HEK293 (cell line): ENCODE measurements at regions not wholly inside any gene's neighbourhood (a gene's known extent, or its start where the extent isn't known, plus 50 kb on each side); places are given as distances from the start of the nearest gene placed in this dataset.

Experiments
- AEBP2 ChIP-seq: fragments of 450-650 bp; formaldehyde crosslinking; IDR thresholded peaks from 2 replicates; pipeline ENCODE4 v1.5.1; 2016; ENCODE audit warnings: missing biosample characterization, missing genetic modification characterization, borderline replicate concordance
- EGR2 ChIP-seq: fragments of 450-650 bp; formaldehyde crosslinking; IDR thresholded peaks from 2 replicates; pipeline ENCODE4 v1.5.1; 2016; ENCODE audit warnings: low read depth, missing biosample characterization, missing genetic modification characterization
- ELK4 ChIP-seq: IDR thresholded peaks from 2 replicates; pipeline ENCODE4 v1.6.1; 2011; ENCODE audit warnings: mild to moderate bottlenecking, low read depth, low read length, borderline replicate concordance
- FEZF1 ChIP-seq: fragments of 450-650 bp; formaldehyde crosslinking; IDR thresholded peaks from 2 replicates; pipeline ENCODE4 v1.5.1; 2016; ENCODE audit warnings: missing biosample characterization, missing genetic modification characterization
- KLF9 ChIP-seq: fragments of 450-650 bp; formaldehyde crosslinking; IDR thresholded peaks from 2 replicates; pipeline ENCODE4 v1.5.1; 2016; ENCODE audit warnings: missing biosample characterization, missing genetic modification characterization, low read depth
- PRDM10 ChIP-seq: fragments of 450-650 bp; formaldehyde crosslinking; IDR thresholded peaks from 2 replicates; pipeline ENCODE4 v1.5.1; 2016; ENCODE audit warnings: missing biosample characterization, missing genetic modification characterization
- SP2 ChIP-seq: fragments of 450-650 bp; formaldehyde crosslinking; IDR thresholded peaks from 2 replicates; pipeline ENCODE4 v1.5.1; 2016; ENCODE audit warnings: missing biosample characterization, missing genetic modification characterization
- TSHZ1 ChIP-seq: fragments of 450-650 bp; formaldehyde crosslinking; IDR thresholded peaks from 2 replicates; pipeline ENCODE4 v1.5.1; 2016; ENCODE audit warnings: missing biosample characterization, missing genetic modification characterization, borderline replicate concordance
- ZBTB44 ChIP-seq: fragments of 450-650 bp; IDR thresholded peaks from 2 replicates; pipeline ENCODE4 v1.5.1; 2018; ENCODE audit warnings: missing biosample characterization, mild to moderate bottlenecking, missing genetic modification characterization
- ZBTB7A ChIP-seq: fragments of 450-650 bp; formaldehyde crosslinking; IDR thresholded peaks from 2 replicates; pipeline ENCODE4 v1.5.1; 2016; ENCODE audit warnings: low read depth, missing biosample characterization, missing genetic modification characterization
- ZNF121 ChIP-seq: fragments of 450-650 bp; formaldehyde crosslinking; IDR thresholded peaks from 2 replicates; pipeline ENCODE4 v1.5.1; 2016; ENCODE audit warnings: missing biosample characterization, missing genetic modification characterization
- ZNF202 ChIP-seq: fragments of 450-650 bp; formaldehyde crosslinking; IDR thresholded peaks from 2 replicates; pipeline ENCODE4 v1.5.1; 2016; ENCODE audit warnings: missing biosample characterization, missing genetic modification characterization, borderline replicate concordance
- ZNF223 ChIP-seq: fragments of 450-650 bp; formaldehyde crosslinking; IDR thresholded peaks from 2 replicates; pipeline ENCODE4 v1.5.1; 2016; ENCODE audit warnings: missing biosample characterization, missing genetic modification characterization
- ZNF394 ChIP-seq: fragments of 450-650 bp; formaldehyde crosslinking; IDR thresholded peaks from 2 replicates; pipeline ENCODE4 v1.5.1; 2016; ENCODE audit warnings: missing biosample characterization, missing genetic modification characterization, mild to moderate bottlenecking, moderate library complexity, borderline replicate concordance
- ZNF449 ChIP-seq: fragments of 450-650 bp; formaldehyde crosslinking; IDR thresholded peaks from 2 replicates; pipeline ENCODE4 v1.5.1; 2017; ENCODE audit warnings: missing biosample characterization, mild to moderate bottlenecking, missing genetic modification characterization, moderate library complexity
- ZNF488 ChIP-seq: fragments of 450-650 bp; formaldehyde crosslinking; IDR thresholded peaks from 2 replicates; pipeline ENCODE4 v1.5.1; 2016; ENCODE audit warnings: missing biosample characterization, missing genetic modification characterization
- ZNF513 ChIP-seq: fragments of 450-650 bp; IDR thresholded peaks from 2 replicates; pipeline ENCODE4 v1.5.1; 2018; ENCODE audit warnings: missing biosample characterization, missing genetic modification characterization
- ZNF624 ChIP-seq: fragments of 450-650 bp; formaldehyde crosslinking; IDR thresholded peaks from 2 replicates; pipeline ENCODE4 v1.5.1; 2017; ENCODE audit warnings: missing biosample characterization, missing genetic modification characterization
- ZNF664 ChIP-seq: fragments of 450-650 bp; formaldehyde crosslinking; IDR thresholded peaks from 2 replicates; pipeline ENCODE4 v1.5.1; 2016; ENCODE audit warnings: missing biosample characterization, missing genetic modification characterization
- ZNF692 ChIP-seq: fragments of 450-650 bp; formaldehyde crosslinking; IDR thresholded peaks from 2 replicates; pipeline ENCODE4 v1.5.1; 2016; ENCODE audit warnings: missing biosample characterization, missing genetic modification characterization
- ZNF701 ChIP-seq: fragments of 450-650 bp; formaldehyde crosslinking; IDR thresholded peaks from 2 replicates; pipeline ENCODE4 v1.5.1; 2016; ENCODE audit warnings: missing biosample characterization, missing genetic modification characterization
- ZSCAN30 ChIP-seq: fragments of 450-650 bp; IDR thresholded peaks from 2 replicates; pipeline ENCODE4 v1.5.1; 2018; ENCODE audit warnings: missing biosample characterization, mild to moderate bottlenecking, missing genetic modification characterization, moderate library complexity

- TF ChIP-seq FEZF1 (tag by site-specific recombination) (peak; percentile 86), KLF9 (tag by site-specific recombination) (no peak), PRDM10 (0 out of 2 replicates have a peak, but pooled peaks have one; percentile 15), EGR2 (tag by site-specific recombination) (no peak), ELK4 (no peak), ZNF624 (tag by site-specific recombination) (no peak), ZNF692 (tag by site-specific recombination) (peak; percentile 55; the same call in 1 of the 2 replicates), AEBP2 (tag by site-specific recombination) (no peak), ZNF202 (tag by site-specific recombination) (no peak), ZBTB7A (tag by site-specific recombination) (no peak), ZBTB44 (tag by site-specific recombination) (no peak), TSHZ1 (tag by site-specific recombination) (no peak), ZNF121 (tag by site-specific recombination) (no peak), ZNF664 (tag by site-specific recombination) (no peak), ZNF701 (tag by site-specific recombination) (no peak), ZNF394 (no peak), ZNF513 (peak; percentile 44; the same call in 1 of the 2 replicates), SP2 (no peak), ZNF223 (tag by site-specific recombination) (no peak), ZSCAN30 (no peak), ZNF449 (no peak), ZNF488 (tag by site-specific recombination) (no peak)
- TF ChIP-seq, all 188 proteins: peak for 7
Observed at GRCh38 chr5:53253421-53253871, 143.9 kb upstream of the MOCS2 start (continued).
